IMR-90 (cell line): ENCODE measurements at regions not wholly inside any gene's neighbourhood (a gene's known extent, or its start where the extent isn't known, plus 50 kb on each side); places are given as distances from the start of the nearest gene placed in this dataset.

ENCODE experiments used
- ATAC-seq: fragments of 200-7000 bp; cut with Tn5 transposase; 2 replicates; pipeline ENCODE4 v1.9.1; 2020; ENCODE audit warnings: low read depth, mild to moderate bottlenecking, moderate library complexity
- BruUV-seq: library from RNA; stranded (reverse); fragments of 400-500 nt; replicated peaks from 2 replicates; lab custom pipeline; 2021; lab: Mats Ljungman, UMichigan
- CTCF ChIA-PET: fragments of 300-600 bp; formaldehyde crosslinking; extraction: SDS; loops from one replicate; lab custom pipeline; 2021; ENCODE audit warnings: antibody characterized with exemption; lab: Yijun Ruan, JAX
- POLR2A ChIA-PET: fragments of 300-600 bp; sonication (Branson Sonifier 250); formaldehyde crosslinking; loops from one replicate; lab custom pipeline; 2022; ENCODE audit warnings: antibody characterized with exemption; ENCODE audit not compliant: unreplicated experiment; lab: Charles Lee
- DNase-seq: peaks from one replicate; pipeline ENCODE4 v3.0.0; 2013
- H2AFZ ChIP-seq: replicated peaks from 2 replicates; pipeline ENCODE3; 2013; ENCODE audit warnings: low read length, mild to moderate bottlenecking; ENCODE audit not compliant: poor library complexity
- H2AK5ac ChIP-seq: 2 replicates; pipeline ENCODE4 v1.6.1; 2013; ENCODE audit warnings: low read depth, low read length, inconsistent platforms
- H2AK9ac ChIP-seq: replicated peaks from 2 replicates; pipeline ENCODE3; 2013; ENCODE audit warnings: mild to moderate bottlenecking, low read depth, low read length, moderate library complexity; ENCODE audit not compliant: poor library complexity
- H2BK120ac ChIP-seq: 2 replicates; pipeline ENCODE4 v1.6.1; 2013; ENCODE audit warnings: low read depth, low read length, inconsistent platforms
- H2BK15ac ChIP-seq: 3 replicates; pipeline ENCODE4 v1.6.1; 2013; ENCODE audit warnings: low read depth, low read length, inconsistent platforms
- H2BK20ac ChIP-seq: 2 replicates; pipeline ENCODE4 v1.6.1; 2013; ENCODE audit warnings: low read depth, mild to moderate bottlenecking, inconsistent platforms, low read length, moderate library complexity
- H2BK5ac ChIP-seq: 2 replicates; pipeline ENCODE4 v1.6.1; 2013; ENCODE audit warnings: mild to moderate bottlenecking, low read depth, low read length, inconsistent platforms; ENCODE audit not compliant: poor library complexity, severe bottlenecking
- H3K14ac ChIP-seq: replicated peaks from 2 replicates; pipeline ENCODE4 v1.6.1; 2013; ENCODE audit warnings: low read depth, low read length, inconsistent platforms
- H3K18ac ChIP-seq: 2 replicates; pipeline ENCODE4 v1.6.1; 2013; ENCODE audit warnings: low read depth, low read length, control low read depth
- H3K23ac ChIP-seq: 2 replicates; pipeline ENCODE4 v1.6.1; 2013; ENCODE audit warnings: low read depth, low read length, inconsistent platforms
- H3K27ac ChIP-seq: 2 replicates; pipeline ENCODE4 v1.5.1; 2013; ENCODE audit warnings: mild to moderate bottlenecking, control low read depth, low read length; ENCODE audit not compliant: insufficient read depth
- H3K27me3 ChIP-seq: 2 replicates; pipeline ENCODE4 v1.6.1; 2013; ENCODE audit warnings: low read length; ENCODE audit not compliant: control insufficient read depth, insufficient read depth
- H3K36me3 ChIP-seq: 2 replicates; pipeline ENCODE4 v1.6.1; 2013; ENCODE audit warnings: low read length, mixed read lengths; ENCODE audit not compliant: control insufficient read depth, insufficient read depth
- H3K4ac ChIP-seq: 2 replicates; pipeline ENCODE4 v1.6.1; 2013; ENCODE audit warnings: low read depth, low read length, inconsistent platforms
- H3K4me1 ChIP-seq: 2 replicates; pipeline ENCODE4 v1.6.1; 2013; ENCODE audit warnings: low read length, mixed read lengths; ENCODE audit not compliant: control insufficient read depth, insufficient read depth
- H3K4me2 ChIP-seq: 2 replicates; pipeline ENCODE4 v1.6.1; 2013; ENCODE audit warnings: low read depth, mild to moderate bottlenecking, control low read depth, low read length, moderate library complexity
- H3K4me3 ChIP-seq: 2 replicates; pipeline ENCODE4 v1.5.1; 2013; ENCODE audit warnings: low read depth, mild to moderate bottlenecking, control low read depth, low read length, moderate library complexity; ENCODE audit not compliant: insufficient read depth
- H3K56ac ChIP-seq: 2 replicates; pipeline ENCODE4 v1.6.1; 2013; ENCODE audit warnings: low read length, inconsistent platforms; ENCODE audit not compliant: insufficient read depth; ENCODE audit errors: extremely low read depth
- H3K79me1 ChIP-seq, 2 experiments: 2 replicates each; pipeline ENCODE4 v1.6.1; 2013; ENCODE audit warnings: low read length in 2 of 2, inconsistent platforms in 1 of 2, low read depth in 1 of 2
- H3K9ac ChIP-seq: 2 replicates; pipeline ENCODE4 v1.6.1; 2013; ENCODE audit warnings: low read depth, low read length, control low read depth
- H3K9me1 ChIP-seq: 2 replicates; pipeline ENCODE4 v1.6.1; 2013; ENCODE audit warnings: low read length, inconsistent platforms; ENCODE audit not compliant: insufficient read depth
- H3K9me3 ChIP-seq: 2 replicates; pipeline ENCODE4 v1.6.1; 2013; ENCODE audit warnings: low read length; ENCODE audit not compliant: control insufficient read depth, insufficient read depth
- H4K20me1 ChIP-seq: 2 replicates; pipeline ENCODE4 v1.6.1; 2013; ENCODE audit warnings: low read length, inconsistent platforms; ENCODE audit not compliant: insufficient read depth
- H4K5ac ChIP-seq: 2 replicates; pipeline ENCODE4 v1.6.1; 2013; ENCODE audit warnings: mild to moderate bottlenecking, low read depth, low read length, control low read depth
- H4K8ac ChIP-seq, 2 experiments: 2 replicates each; pipeline ENCODE4 v1.6.1; 2013; ENCODE audit warnings: low read depth in 2 of 2, low read length in 2 of 2, control low read depth in 1 of 2, inconsistent platforms in 1 of 2
- H4K91ac ChIP-seq: 2 replicates; pipeline ENCODE4 v1.6.1; 2013; ENCODE audit warnings: low read depth, low read length, inconsistent platforms; ENCODE audit not compliant: insufficient read depth
- MAFK ChIP-seq: IDR thresholded peaks from 2 replicates; pipeline ENCODE4 v1.6.1; 2012; ENCODE audit warnings: low read depth, low read length, improper control_type of control experiment
- MXI1 ChIP-seq: IDR thresholded peaks from 2 replicates; pipeline ENCODE4 v1.6.1; 2012; ENCODE audit warnings: low read depth, mild to moderate bottlenecking, low read length, moderate library complexity, borderline replicate concordance
- NFE2L2 ChIP-seq: fragments of 150-350 bp; IDR thresholded peaks from 2 replicates; pipeline ENCODE4 v1.6.1; 2016; ENCODE audit warnings: low read depth, mild to moderate bottlenecking, low read length
- RAD21 ChIP-seq: IDR thresholded peaks from 2 replicates; pipeline ENCODE4 v1.6.1; 2012; ENCODE audit warnings: low read length, improper control_type of control experiment
- RFX5 ChIP-seq: IDR thresholded peaks from 2 replicates; pipeline ENCODE4 v1.8.0; 2012; ENCODE audit warnings: low read depth, mild to moderate bottlenecking, low read length, moderate library complexity
- SMC3 ChIP-seq: fragments of 150-350 bp; IDR thresholded peaks from 2 replicates; pipeline ENCODE4 v1.6.1; 2016; ENCODE audit warnings: low read depth, mild to moderate bottlenecking, antibody characterized with exemption, low read length, moderate library complexity
- USF2 ChIP-seq: fragments of 150-350 bp; IDR thresholded peaks from 2 replicates; pipeline ENCODE4 v1.6.1; 2017; ENCODE audit warnings: mild to moderate bottlenecking, antibody characterized with exemption, low read length, low read depth
- WGBS, 2 experiments: methylation state at CpG; one replicate each; pipeline versions ENCODE4 v1.1.5 to v1.1.7; 2013; ENCODE audit warnings: missing lambda C conversion rate in 2 of 2; ENCODE audit not compliant: insufficient read length in 1 of 2; ENCODE audit errors: extremely low coverage in 2 of 2; 5-methylcytosine and 5-hydroxymethylcytosine counted together
- dilution Hi-C: fragments of 300-500 bp; cut with HindIII; formaldehyde crosslinking; loops from one replicate; pipeline ENCODE4 v1.14.3; 2018; ENCODE audit warnings: low sequenced_read_pairs; ENCODE audit not compliant: unreplicated experiment
- in situ Hi-C: fragments of 300-500 bp; cut with MboI; formaldehyde crosslinking; loops from 3 replicates; pipeline ENCODE4 v1.14.3; 2019; ENCODE audit warnings: low sequenced_read_pairs, inconsistent platforms, mixed read lengths
- intact Hi-C: fragments of 100-400 bp; cut with micrococcal nuclease; formaldehyde crosslinking; loops from 2 replicates; pipeline ENCODE4 v1.10.0; 2022

GRCh38 chr2:215619022-215619958 is 183.4 kb upstream of the FN1 start:
- WGBS, 2 experiments: 55% methylated on average over 5 of the region's 14 CpGs; no CpG with 5 or more reads in 1 of the 2 experiments

More at GRCh38 chr2:215619022-215619958, 183.4 kb upstream of the FN1 start:
- Histone ChIP-seq H3K27me3 (no peaks in the 10 kb centered on the region), H3K9me3 (no peaks in the 10 kb centered on the region), H2BK20ac (peak overlapping the region; percentile 44; the same call in 1 of the 2 replicates), H3K23ac (no peak overlapping the region), H2BK5ac (peak overlapping the region; percentile 42), H3K9ac (no peak overlapping the region), H2BK120ac (peak overlapping the region; percentile 44), H4K5ac (peak overlapping the region; percentile 8), H4K20me1 (no peaks in the 10 kb centered on the region), H3K4me1 (peaks cover 13% of the 10 kb centered on the region), H3K4me3 (no peak overlapping the region), H3K4ac (no peak overlapping the region; the same call in 1 of the 2 replicates), H3K27ac (no peak overlapping the region), H3K4me2 (peak overlapping the region; percentile 33), H2AFZ (no peak overlapping the region), H4K91ac (no peak overlapping the region), H4K8ac (peak overlapping the region in 1 of 2 experiments; percentile 0; a peak in 1 of 4 replicates), H3K36me3 (no peaks in the 10 kb centered on the region), H2BK15ac (0 out of 3 replicates have a peak overlapping the region, but pooled peaks have one; percentile 13), H2AK5ac (peak overlapping the region; percentile 16; the same call in 1 of the 2 replicates), H3K9me1 (peaks cover 2% of the 10 kb centered on the region; the same call in 1 of the 2 replicates), H3K14ac (no peak overlapping the region; the same call in 1 of the 2 replicates), H3K56ac (no peak overlapping the region), H3K18ac (peak overlapping the region; percentile 14; the same call in 1 of the 2 replicates), H3K79me1 (no peaks in the 10 kb centered on the region), H2AK9ac (no peak overlapping the region)
- BruUV-seq: no TSS peak
- DNase-seq (peak; percentile 67), ATAC-seq (peak; percentile 67)
- TF ChIP-seq SMC3 (no peak), MXI1 (no peak), USF2 (no peak), MAFK (no peak), RAD21 (no peak), RFX5 (no peak), NFE2L2 (no peak)
- POLR2A ChIA-PET: interaction anchor here (0.6 kb wide), 1 partner anchor 388 kb away, joined by 3 read pairs; no protein-coding TSS in a partner anchor
- CTCF ChIA-PET: interaction anchor here (0.6 kb wide), 2 partner anchors 23 to 93 kb away, joined by 5 to 6 read pairs; no protein-coding TSS in a partner anchor
- in situ Hi-C loops (no loop called here), intact Hi-C loops (no loop called here), dilution Hi-C loops (no loop called here)
